OCI-LY1 (cell line): ENCODE measurements at regions not wholly inside any gene's neighbourhood (a gene's known extent, or its start where the extent isn't known, plus 50 kb on each side); places are given as distances from the start of the nearest gene placed in this dataset.

Source experiments
- H2AFZ ChIP-seq: fragments of 200-600 bp; sonication (generic), shearing (Covaris generic); 2 replicates; pipeline ENCODE4 v1.6.0; 2014; ENCODE audit warnings: antibody characterized with exemption, mild to moderate bottlenecking, low read length
- H3F3A ChIP-seq: fragments of 200-600 bp; sonication (generic), shearing (Covaris generic); 2 replicates; pipeline ENCODE4 v1.6.0; 2014; ENCODE audit warnings: mild to moderate bottlenecking, antibody characterized with exemption, low read length, moderate library complexity; ENCODE audit not compliant: insufficient read depth
- H3K27ac ChIP-seq: fragments of 200-600 bp; sonication (generic); 2 replicates; pipeline ENCODE4 v1.5.1; 2014; ENCODE audit warnings: low read length, mixed run types, mild to moderate bottlenecking, low read depth; ENCODE audit not compliant: poor library complexity, severe bottlenecking
- H3K27me3 ChIP-seq: fragments of 200-600 bp; sonication (generic); 2 replicates; pipeline ENCODE4 v1.6.0; 2014; ENCODE audit warnings: antibody characterized with exemption, mild to moderate bottlenecking, low read length, moderate library complexity; ENCODE audit not compliant: insufficient read depth
- H3K36me3 ChIP-seq: fragments of 200-600 bp; sonication (generic); 2 replicates; pipeline ENCODE4 v1.6.1; 2014; ENCODE audit warnings: mild to moderate bottlenecking, antibody characterized with exemption, low read length, moderate library complexity, mixed read lengths; ENCODE audit not compliant: insufficient read depth
- H3K4me1 ChIP-seq: fragments of 200-600 bp; sonication (generic); 2 replicates; pipeline ENCODE4 v1.5.1; 2014; ENCODE audit warnings: mild to moderate bottlenecking, low read length, moderate library complexity; ENCODE audit not compliant: insufficient read depth, severe bottlenecking
- H3K4me2 ChIP-seq: fragments of 200-600 bp; sonication (generic), shearing (Covaris generic); 2 replicates; pipeline ENCODE4 v1.6.1; 2014; ENCODE audit warnings: low read length
- H3K4me3 ChIP-seq: fragments of 200-600 bp; sonication (generic); 2 replicates; pipeline ENCODE4 v1.5.1; 2014; ENCODE audit warnings: low read length, low read depth, mild to moderate bottlenecking, mixed read lengths; ENCODE audit not compliant: poor library complexity, severe bottlenecking
- H3K79me2 ChIP-seq: fragments of 200-600 bp; shearing (Covaris generic); 2 replicates; pipeline ENCODE4 v1.6.1; 2016; ENCODE audit warnings: mixed run types, low read length, mixed read lengths; ENCODE audit not compliant: insufficient read depth
- H3K9ac ChIP-seq: fragments of 200-600 bp; sonication (generic), shearing (Covaris generic); 2 replicates; pipeline ENCODE4 v1.6.1; 2014; ENCODE audit warnings: mild to moderate bottlenecking, low read length, mixed read lengths
- H3K9me2 ChIP-seq: fragments of 200-600 bp; sonication (generic), shearing (Covaris generic); 2 replicates; pipeline ENCODE4 v1.6.1; 2014; ENCODE audit warnings: low read depth, mild to moderate bottlenecking, low read length, mixed read lengths
- H3K9me3 ChIP-seq: fragments of 200-600 bp; shearing (Covaris generic); 2 replicates; pipeline ENCODE4 v1.6.1; 2014; ENCODE audit warnings: low read length, mixed read lengths
- H4K20me1 ChIP-seq: fragments of 200-600 bp; sonication (generic), shearing (Covaris generic); 2 replicates; pipeline ENCODE4 v1.6.0; 2016; ENCODE audit warnings: mild to moderate bottlenecking, low read length; ENCODE audit not compliant: insufficient read depth
- EZH2 ChIP-seq: fragments of 200-600 bp; sonication (generic), shearing (Covaris generic); IDR thresholded peaks from 2 replicates; pipeline ENCODE4 v1.8.0; 2017; ENCODE audit warnings: borderline replicate concordance, mixed run types, mild to moderate bottlenecking, antibody characterized with exemption, low read length, moderate library complexity, mixed read lengths
- TF ChIP-seq, protein P1 (sequence below): fragments of 200-600 bp; sonication (generic), shearing (Covaris generic); IDR thresholded peaks from 2 replicates; pipeline ENCODE4 v1.5.1; 2017; ENCODE audit warnings: mild to moderate bottlenecking, antibody characterized with exemption, low read length, moderate library complexity, mixed read lengths

DNA sequence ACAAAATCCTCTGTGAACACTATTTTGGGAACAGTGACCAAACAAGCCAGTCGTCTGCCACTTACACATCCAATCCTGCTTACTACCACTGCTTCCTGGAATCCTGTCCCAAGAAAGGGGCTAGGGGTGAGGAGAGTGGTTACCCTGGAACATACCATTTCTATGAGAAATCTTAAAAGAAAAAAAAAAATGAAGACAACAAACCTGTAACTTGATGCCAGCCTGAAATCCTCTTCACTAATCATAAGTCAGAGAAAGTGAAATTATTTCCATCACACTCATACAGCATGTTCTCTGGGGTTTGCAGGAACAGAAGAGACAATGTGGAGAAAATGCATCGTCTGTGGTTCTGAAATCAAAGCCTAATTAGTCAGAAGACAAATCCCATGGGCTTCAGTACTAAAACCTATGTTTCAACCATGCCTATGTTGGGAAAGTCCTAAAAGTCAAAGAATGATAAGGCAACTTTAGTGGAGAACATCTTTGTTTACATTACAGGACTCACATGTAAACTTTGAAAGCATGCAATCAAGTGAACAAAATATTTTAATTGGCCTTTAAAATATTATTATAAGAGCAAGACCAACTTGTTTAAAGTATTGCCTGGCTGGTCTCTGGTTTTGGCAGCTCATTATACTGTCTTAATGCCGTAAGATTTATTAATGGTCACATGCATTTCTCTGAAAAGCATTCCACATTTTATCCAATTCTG is 220.7 kb downstream of the LTN1 start:
- TF ChIP-seq, protein P1, sequence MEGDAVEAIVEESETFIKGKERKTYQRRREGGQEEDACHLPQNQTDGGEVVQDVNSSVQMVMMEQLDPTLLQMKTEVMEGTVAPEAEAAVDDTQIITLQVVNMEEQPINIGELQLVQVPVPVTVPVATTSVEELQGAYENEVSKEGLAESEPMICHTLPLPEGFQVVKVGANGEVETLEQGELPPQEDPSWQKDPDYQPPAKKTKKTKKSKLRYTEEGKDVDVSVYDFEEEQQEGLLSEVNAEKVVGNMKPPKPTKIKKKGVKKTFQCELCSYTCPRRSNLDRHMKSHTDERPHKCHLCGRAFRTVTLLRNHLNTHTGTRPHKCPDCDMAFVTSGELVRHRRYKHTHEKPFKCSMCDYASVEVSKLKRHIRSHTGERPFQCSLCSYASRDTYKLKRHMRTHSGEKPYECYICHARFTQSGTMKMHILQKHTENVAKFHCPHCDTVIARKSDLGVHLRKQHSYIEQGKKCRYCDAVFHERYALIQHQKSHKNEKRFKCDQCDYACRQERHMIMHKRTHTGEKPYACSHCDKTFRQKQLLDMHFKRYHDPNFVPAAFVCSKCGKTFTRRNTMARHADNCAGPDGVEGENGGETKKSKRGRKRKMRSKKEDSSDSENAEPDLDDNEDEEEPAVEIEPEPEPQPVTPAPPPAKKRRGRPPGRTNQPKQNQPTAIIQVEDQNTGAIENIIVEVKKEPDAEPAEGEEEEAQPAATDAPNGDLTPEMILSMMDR: no peak
- no peak for TF ChIP-seq EZH2
- no peaks in the 10 kb centered on the region for H3F3A ChIP-seq
- H3K4me2 ChIP-seq: no peak overlapping the region
- H3K36me3 ChIP-seq: no peaks in the 10 kb centered on the region
- H3K9ac ChIP-seq: no peak overlapping the region
- no peaks in the 10 kb centered on the region for H3K27me3 ChIP-seq
- no peak overlapping the region for H2AFZ ChIP-seq
- H3K4me3 ChIP-seq: no peak overlapping the region
- H3K4me1 ChIP-seq: no peaks in the 10 kb centered on the region
- no peaks in the 10 kb centered on the region for H3K9me3 ChIP-seq
- no peak overlapping the region for H3K27ac ChIP-seq
- no peaks in the 10 kb centered on the region for H3K9me2 ChIP-seq
- no peaks in the 10 kb centered on the region for H4K20me1 ChIP-seq
- H3K79me2 ChIP-seq: no peaks in the 10 kb centered on the region

DNA sequence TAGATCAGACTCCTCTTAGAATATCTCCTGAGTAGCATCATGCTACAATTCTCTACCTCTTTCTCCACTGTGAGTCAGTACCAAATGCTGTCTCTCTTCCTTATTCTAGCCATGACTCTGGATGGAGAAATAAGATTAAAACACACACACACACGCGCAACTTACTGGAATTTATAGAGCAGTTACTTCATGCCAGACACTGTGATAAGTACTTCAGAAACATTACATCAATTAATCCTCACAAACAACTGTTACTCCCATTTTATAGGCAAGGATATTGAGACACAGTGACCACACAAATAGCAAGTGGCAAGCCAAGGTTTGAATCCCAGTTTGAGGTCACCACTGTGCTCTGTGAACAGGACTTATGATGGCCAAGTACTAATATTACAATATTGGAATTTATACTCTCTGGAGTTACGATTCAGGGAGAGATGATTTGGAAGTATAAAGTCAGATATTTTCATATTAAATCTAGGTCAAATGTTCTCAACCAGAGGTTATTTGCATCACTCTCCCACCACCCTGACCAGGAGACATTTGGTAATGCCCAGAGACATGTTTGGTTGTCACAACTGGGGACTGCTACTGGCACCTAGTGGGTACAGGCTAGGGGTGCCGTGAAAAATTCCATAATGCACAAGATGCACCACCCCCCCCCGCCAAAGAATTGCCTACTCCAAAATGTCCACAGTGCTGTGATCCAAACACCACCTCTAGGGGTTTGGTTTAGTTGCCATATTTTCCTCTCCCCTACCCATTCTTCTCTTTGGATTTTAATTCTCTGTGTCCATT is 221.6 kb downstream of the LTN1 start:
- no peak for TF ChIP-seq EZH2
- TF ChIP-seq, protein P1: no peak
- Histone ChIP-seq H3K27ac (no peak overlapping the region), H3K36me3 (no peaks in the 10 kb centered on the region), H3K27me3 (no peaks in the 10 kb centered on the region), H3F3A (no peaks in the 10 kb centered on the region), H3K4me1 (no peaks in the 10 kb centered on the region), H3K9me3 (no peaks in the 10 kb centered on the region), H3K4me3 (no peak overlapping the region), H3K9ac (no peak overlapping the region), H3K9me2 (no peaks in the 10 kb centered on the region), H3K4me2 (no peak overlapping the region), H3K79me2 (no peaks in the 10 kb centered on the region), H2AFZ (no peak overlapping the region), H4K20me1 (no peaks in the 10 kb centered on the region)

DNA sequence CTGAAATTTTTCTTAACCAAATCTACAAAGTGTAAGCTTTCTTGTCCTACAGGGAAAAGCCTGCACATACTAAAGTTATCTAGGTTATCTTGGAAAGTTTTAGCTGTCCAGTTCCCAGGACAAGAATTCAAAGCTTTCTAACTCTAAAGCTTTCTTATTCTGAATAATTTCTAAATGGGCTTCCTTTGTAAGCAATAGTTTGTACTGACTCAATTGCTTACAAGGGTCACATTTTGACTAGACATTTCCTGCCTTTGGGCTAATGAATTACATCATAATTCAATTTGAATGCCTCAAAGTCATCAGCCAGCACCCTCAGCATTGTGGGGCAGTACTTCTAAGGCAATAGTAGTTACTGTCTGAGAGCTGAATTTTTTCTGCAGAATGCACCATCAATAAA is 223.0 kb downstream of the LTN1 start:
- H3F3A ChIP-seq: no peaks in the 10 kb centered on the region
- no peaks in the 10 kb centered on the region for H3K27me3 ChIP-seq
- TF ChIP-seq, protein P1: no peak
- TF ChIP-seq EZH2: no peak
- no peaks in the 10 kb centered on the region for H3K9me3 ChIP-seq
- no peaks in the 10 kb centered on the region for H3K9me2 ChIP-seq
- no peaks in the 10 kb centered on the region for H4K20me1 ChIP-seq
- no peak overlapping the region for H3K4me3 ChIP-seq
- H2AFZ ChIP-seq: no peak overlapping the region
- H3K36me3 ChIP-seq: no peaks in the 10 kb centered on the region
- H3K9ac ChIP-seq: no peak overlapping the region
- H3K4me1 ChIP-seq: no peaks in the 10 kb centered on the region
- H3K4me2 ChIP-seq: no peak overlapping the region
- no peaks in the 10 kb centered on the region for H3K79me2 ChIP-seq
- H3K27ac ChIP-seq: no peak overlapping the region
